Tibial artery (tissue), 4 donors: ENCODE measurements at regions not wholly inside any gene's neighbourhood (a gene's known extent, or its start where the extent isn't known, plus 50 kb on each side); places are given as distances from the start of the nearest gene placed in this dataset.

ENCODE experiments used
- DNase-seq, 2 donors: peaks; one replicate each; pipeline ENCODE4 v3.0.0-alpha.2; 2019
- H3K27ac ChIP-seq, 2 donors: fragments of 200-600 bp; sonication (generic) in 1 of 2; 1 replicate in 1 of 2; 2 replicates in 1 of 2; pipeline ENCODE4 v1.5.1; 2018 to 2019; ENCODE audit warnings: mild to moderate bottlenecking in 1 of 2
- H3K27me3 ChIP-seq, 2 donors: fragments of 200-600 bp; sonication (generic) in 1 of 2; one replicate each; pipeline versions ENCODE4 v1.5.1 to v1.6.0; 2016 to 2019
- H3K36me3 ChIP-seq, 3 donors: fragments of 200-600 bp; sonication (generic) in 2 of 3; one replicate each; pipeline ENCODE4 v1.5.1; 2016 to 2019; ENCODE audit warnings: mild to moderate bottlenecking in 2 of 3
- H3K4me1 ChIP-seq, 4 donors: fragments of 200-600 bp; sonication (generic) in 2 of 4; 1 replicate in 3 of 4; 2 replicates in 1 of 4; pipeline ENCODE4 v1.5.1; 2016 to 2019
- H3K4me3 ChIP-seq, 2 donors: fragments of 200-600 bp; sonication (generic) in 1 of 2; 1 replicate in 1 of 2; 2 replicates in 1 of 2; pipeline ENCODE4 v1.5.1; 2018 to 2019; ENCODE audit warnings: mild to moderate bottlenecking in 2 of 2
- H3K9me3 ChIP-seq, 3 donors: fragments of 200-600 bp; sonication (generic) in 1 of 3; one replicate each; pipeline ENCODE4 v1.5.1; 2016 to 2019
- intact Hi-C: fragments of 100-400 bp; cut with DNase I; formaldehyde crosslinking; loops from one replicate; pipeline ENCODE4 v1.15.0; 2023; ENCODE audit warnings: low total_unique reads
- TF ChIP-seq, protein P1 (sequence below), 2 experiments: fragments of 200-600 bp in 1 of 2; fragments of 450-650 bp in 1 of 2; IDR thresholded peaks; one replicate each; pipeline ENCODE4 v1.5.1; 2017 to 2019; ENCODE audit warnings: antibody characterized with exemption in 2 of 2, mild to moderate bottlenecking in 1 of 2, moderate library complexity in 1 of 2

- TF ChIP-seq, protein P1, sequence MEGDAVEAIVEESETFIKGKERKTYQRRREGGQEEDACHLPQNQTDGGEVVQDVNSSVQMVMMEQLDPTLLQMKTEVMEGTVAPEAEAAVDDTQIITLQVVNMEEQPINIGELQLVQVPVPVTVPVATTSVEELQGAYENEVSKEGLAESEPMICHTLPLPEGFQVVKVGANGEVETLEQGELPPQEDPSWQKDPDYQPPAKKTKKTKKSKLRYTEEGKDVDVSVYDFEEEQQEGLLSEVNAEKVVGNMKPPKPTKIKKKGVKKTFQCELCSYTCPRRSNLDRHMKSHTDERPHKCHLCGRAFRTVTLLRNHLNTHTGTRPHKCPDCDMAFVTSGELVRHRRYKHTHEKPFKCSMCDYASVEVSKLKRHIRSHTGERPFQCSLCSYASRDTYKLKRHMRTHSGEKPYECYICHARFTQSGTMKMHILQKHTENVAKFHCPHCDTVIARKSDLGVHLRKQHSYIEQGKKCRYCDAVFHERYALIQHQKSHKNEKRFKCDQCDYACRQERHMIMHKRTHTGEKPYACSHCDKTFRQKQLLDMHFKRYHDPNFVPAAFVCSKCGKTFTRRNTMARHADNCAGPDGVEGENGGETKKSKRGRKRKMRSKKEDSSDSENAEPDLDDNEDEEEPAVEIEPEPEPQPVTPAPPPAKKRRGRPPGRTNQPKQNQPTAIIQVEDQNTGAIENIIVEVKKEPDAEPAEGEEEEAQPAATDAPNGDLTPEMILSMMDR (IDR thresholded peaks at IDR 0.05): no peak
- Histone ChIP-seq H3K27ac (no peak overlapping the region), H3K27me3 (no peaks in the 10 kb centered on the region), H3K4me3 (no peak overlapping the region), H3K9me3 (peaks cover 0 to 11% (median 0%) of the 10 kb centered on the region in 3 donors), H3K36me3 (no peaks in the 10 kb centered on the region), H3K4me1 (no peaks in the 10 kb centered on the region)
- intact Hi-C loops: no loop called here
- no peak for DNase-seq
Observed at GRCh38 chr13:33464345-33464744, 178.8 kb upstream of the STARD13 start.

GRCh38 chr13:33466262-33466661, 180.7 kb upstream of the STARD13 start:
- intact Hi-C loops: no loop called here
- no peak for DNase-seq
- H3K27ac ChIP-seq: no peak overlapping the region
- no peaks in the 10 kb centered on the region for H3K4me1 ChIP-seq
- no peaks in the 10 kb centered on the region for H3K9me3 ChIP-seq
- no peak overlapping the region for H3K4me3 ChIP-seq
- H3K36me3 ChIP-seq: no peaks in the 10 kb centered on the region
- no peaks in the 10 kb centered on the region for H3K27me3 ChIP-seq
- TF ChIP-seq, protein P1 (IDR thresholded peaks at IDR 0.05): no peak

DNA sequence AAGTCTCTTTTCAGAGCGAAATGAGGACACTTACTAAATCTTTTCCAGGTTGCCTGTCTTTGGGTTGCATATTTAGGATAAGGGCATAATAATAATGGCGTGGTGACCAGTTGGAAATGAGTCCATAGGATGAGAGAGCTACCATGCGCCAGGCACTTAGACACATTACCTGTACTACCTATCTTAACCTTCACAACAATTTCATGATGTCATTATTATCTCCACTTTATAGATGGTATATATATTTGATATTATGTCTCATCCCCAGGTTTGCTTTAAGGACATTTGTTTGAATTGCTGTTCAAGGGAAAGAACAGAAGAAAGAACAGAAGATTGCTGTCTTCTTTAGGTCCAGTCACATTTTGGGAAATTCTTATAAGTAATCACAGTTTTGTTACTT, 182.0 kb upstream of the STARD13 start:
- TF ChIP-seq, protein P1 (IDR thresholded peaks at IDR 0.05): no peak
- Histone ChIP-seq H3K27me3 (no peaks in the 10 kb centered on the region), H3K36me3 (no peaks in the 10 kb centered on the region), H3K4me1 (no peaks in the 10 kb centered on the region), H3K27ac (no peak overlapping the region), H3K9me3 (no peaks in the 10 kb centered on the region), H3K4me3 (no peak overlapping the region)
- DNase-seq: no peak
- intact Hi-C loops: no loop called here

DNA sequence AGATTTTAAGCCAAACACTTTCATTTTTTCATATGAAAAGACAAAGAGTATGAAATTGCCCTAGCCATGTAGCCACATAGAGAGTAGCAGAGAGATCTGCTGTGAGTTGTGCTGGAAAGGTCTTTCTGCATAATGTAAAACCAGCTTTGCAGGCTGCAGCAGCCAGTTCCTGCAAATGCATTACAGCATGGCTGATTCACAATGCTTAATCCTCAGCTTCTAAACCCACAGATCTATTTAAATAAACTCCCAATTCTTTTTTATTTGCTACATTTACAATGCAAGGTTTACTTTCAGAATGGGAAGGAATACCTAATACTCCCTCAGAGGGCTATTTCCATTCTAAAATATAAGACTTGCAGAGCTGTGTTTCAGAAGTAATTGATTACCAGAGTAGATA, 185.6 kb upstream of the STARD13 start:
- no peaks in the 10 kb centered on the region for H3K27me3 ChIP-seq
- DNase-seq: no peak
- H3K9me3 ChIP-seq: no peaks in the 10 kb centered on the region
- intact Hi-C loops: no loop called here
- no peak overlapping the region for H3K4me3 ChIP-seq
- H3K36me3 ChIP-seq: no peaks in the 10 kb centered on the region
- H3K4me1 ChIP-seq: no peaks in the 10 kb centered on the region
- TF ChIP-seq, protein P1 (IDR thresholded peaks at IDR 0.05): no peak
- no peak overlapping the region for H3K27ac ChIP-seq

DNA sequence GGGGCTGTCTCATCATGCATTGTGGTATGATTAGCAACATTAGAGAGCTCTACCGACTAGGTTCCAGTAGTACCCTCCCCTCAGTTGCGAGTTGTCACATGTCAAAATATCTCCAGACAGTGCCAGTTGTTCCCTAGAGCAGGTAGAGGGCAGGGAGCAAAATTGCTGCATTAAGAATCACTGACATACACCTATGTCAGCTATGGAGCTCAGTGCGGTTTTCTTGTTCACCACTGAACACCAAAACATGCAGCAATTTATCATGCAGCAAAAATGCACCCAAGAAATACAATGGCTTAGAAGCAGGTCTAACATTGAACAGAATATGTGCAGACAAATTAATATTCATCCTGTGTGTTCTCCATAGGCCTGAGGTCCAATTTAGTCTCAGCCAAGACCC, 186.9 kb upstream of the STARD13 start:
- DNase-seq: no peak
- H3K27me3 ChIP-seq: no peaks in the 10 kb centered on the region
- TF ChIP-seq, protein P1 (IDR thresholded peaks at IDR 0.05): no peak
- H3K4me1 ChIP-seq: no peaks in the 10 kb centered on the region
- H3K27ac ChIP-seq: no peak overlapping the region
- no peaks in the 10 kb centered on the region for H3K36me3 ChIP-seq
- intact Hi-C loops: no loop called here
- H3K4me3 ChIP-seq: no peak overlapping the region
- H3K9me3 ChIP-seq: peaks cover 0 to 1% (median 0%) of the 10 kb centered on the region in 3 donors

- intact Hi-C loops: no loop called here
- Histone ChIP-seq H3K4me3 (no peak overlapping the region), H3K4me1 (no peaks in the 10 kb centered on the region), H3K27ac (no peak overlapping the region), H3K9me3 (peaks cover 0 to 9% (median 0%) of the 10 kb centered on the region in 3 donors), H3K36me3 (no peaks in the 10 kb centered on the region), H3K27me3 (no peaks in the 10 kb centered on the region)
- no peak for DNase-seq
- TF ChIP-seq, protein P1 (IDR thresholded peaks at IDR 0.05): no peak
Observed at GRCh38 chr13:33479105-33479504, 193.6 kb upstream of the STARD13 start.
